Nephron (organoid): ENCODE measurements at regions not wholly inside any gene's neighbourhood (a gene's known extent, or its start where the extent isn't known, plus 50 kb on each side); places are given as distances from the start of the nearest gene placed in this dataset.

Experiments
- H3K27ac Mint-ChIP-seq, 3 experiments: 2 replicates each; pipeline ENCODE4 v1.8.0; 2020; ENCODE audit warnings: mixed read lengths in 3 of 3, mild to moderate bottlenecking in 2 of 3, moderate library complexity in 1 of 3
- H3K27me3 Mint-ChIP-seq: 2 replicates; pipeline ENCODE4 v1.8.0; 2021; ENCODE audit warnings: low read depth, mild to moderate bottlenecking, moderate library complexity, mixed read lengths
- H3K36me3 Mint-ChIP-seq: 2 replicates; pipeline ENCODE4 v1.8.0; 2020; ENCODE audit warnings: low read depth, mixed read lengths
- H3K4me1 Mint-ChIP-seq: 2 replicates; pipeline ENCODE4 v1.8.0; 2020; ENCODE audit warnings: mixed read lengths
- H3K4me3 Mint-ChIP-seq, 3 experiments: 2 replicates each; pipeline ENCODE4 v1.8.0; 2020; ENCODE audit warnings: mild to moderate bottlenecking in 3 of 3, mixed read lengths in 3 of 3, moderate library complexity in 2 of 3
- H3K9me3 Mint-ChIP-seq: 2 replicates; pipeline ENCODE4 v1.8.0; 2020; ENCODE audit warnings: mixed read lengths
- CTCF ChIP-seq, 3 experiments: fragments of 200-600 bp; sonication (generic); IDR thresholded peaks; one replicate each; pipeline ENCODE4 v1.5.0; 2021; ENCODE audit warnings: antibody characterized with exemption in 3 of 3; ENCODE audit not compliant: unreplicated experiment in 3 of 3

GRCh38 chr4:148813289-148813688, 371.1 kb upstream of the NR3C2 start:
- Mint-ChIP-seq H3K36me3 (peaks cover 3% of the 10 kb centered on the region), H3K4me3 (no peak overlapping the region), H3K4me1 (no peaks in the 10 kb centered on the region), H3K27ac (no peak overlapping the region), H3K27me3 (no peaks in the 10 kb centered on the region), H3K9me3 (peaks cover 5% of the 10 kb centered on the region)
- TF ChIP-seq CTCF (IDR thresholded peaks at IDR 0.05; ENCODE audit: unreplicated experiment in 3 of 3): no peak

- peaks cover 3% of the 10 kb centered on the region for H3K36me3 Mint-ChIP-seq
Observed at GRCh38 chr4:148812101-148812500, 369.9 kb upstream of the NR3C2 start.

GRCh38 chr4:148810461-148810860, 368.2 kb upstream of the NR3C2 start:
- H3K27ac Mint-ChIP-seq: no peak overlapping the region
- peaks cover 6% of the 10 kb centered on the region for H3K9me3 Mint-ChIP-seq
- no peaks in the 10 kb centered on the region for H3K4me1 Mint-ChIP-seq
- H3K4me3 Mint-ChIP-seq: no peak overlapping the region
- no peaks in the 10 kb centered on the region for H3K36me3 Mint-ChIP-seq
- no peak for TF ChIP-seq CTCF (IDR thresholded peaks at IDR 0.05; ENCODE audit: unreplicated experiment in 3 of 3)
- peaks cover 4% of the 10 kb centered on the region for H3K27me3 Mint-ChIP-seq

More at GRCh38 chr4:148812101-148812500, 369.9 kb upstream of the NR3C2 start:
- Mint-ChIP-seq H3K4me3 (no peak overlapping the region), H3K4me1 (no peaks in the 10 kb centered on the region), H3K27me3 (no peaks in the 10 kb centered on the region), H3K9me3 (peaks cover 5% of the 10 kb centered on the region), H3K27ac (no peak overlapping the region)
- TF ChIP-seq CTCF (IDR thresholded peaks at IDR 0.05; ENCODE audit: unreplicated experiment in 3 of 3): no peak

- no peak for TF ChIP-seq CTCF (IDR thresholded peaks at IDR 0.05; ENCODE audit: unreplicated experiment in 3 of 3)
- no peak overlapping the region for H3K27ac Mint-ChIP-seq
- H3K4me3 Mint-ChIP-seq: no peak overlapping the region
- peaks cover 4% of the 10 kb centered on the region for H3K27me3 Mint-ChIP-seq
- H3K4me1 Mint-ChIP-seq: no peaks in the 10 kb centered on the region
- no peaks in the 10 kb centered on the region for H3K36me3 Mint-ChIP-seq
- H3K9me3 Mint-ChIP-seq: peaks cover 6% of the 10 kb centered on the region
Observed at GRCh38 chr4:148808416-148808815, 366.2 kb upstream of the NR3C2 start.

GRCh38 chr4:148800940-148801339, 358.7 kb upstream of the NR3C2 start:
- Mint-ChIP-seq H3K9me3 (peaks cover 2% of the 10 kb centered on the region), H3K27me3 (peaks cover under 1% of the 10 kb centered on the region), H3K4me1 (peaks cover 8% of the 10 kb centered on the region), H3K27ac (no peak overlapping the region), H3K4me3 (no peak overlapping the region), H3K36me3 (no peaks in the 10 kb centered on the region)
- TF ChIP-seq CTCF (IDR thresholded peaks at IDR 0.05; ENCODE audit: unreplicated experiment in 3 of 3): no peak

- H3K9me3 Mint-ChIP-seq: no peaks in the 10 kb centered on the region
- no peaks in the 10 kb centered on the region for H3K27me3 Mint-ChIP-seq
- H3K36me3 Mint-ChIP-seq: no peaks in the 10 kb centered on the region
- no peak for TF ChIP-seq CTCF (IDR thresholded peaks at IDR 0.05; ENCODE audit: unreplicated experiment in 3 of 3)
- H3K27ac Mint-ChIP-seq: no peak overlapping the region
- H3K4me1 Mint-ChIP-seq: peaks cover 8% of the 10 kb centered on the region
- H3K4me3 Mint-ChIP-seq: no peak overlapping the region
Observed at GRCh38 chr4:148800336-148800885, 358.2 kb upstream of the NR3C2 start.
